Bronchial epithelial cell (primary cell): ENCODE measurements at regions not wholly inside any gene's neighbourhood (a gene's known extent, or its start where the extent isn't known, plus 50 kb on each side); places are given as distances from the start of the nearest gene placed in this dataset.

Experiments used
- DNase-seq: peaks from one replicate; pipeline ENCODE4 v3.0.0-alpha.2; 2010; ENCODE audit warnings: low read depth
- FAIRE-seq: peaks from 2 replicates; lab custom pipeline; 2011; peaks lifted over from hg19 to GRCh38; lab: Jason Lieb, UNC
- H3K27me3 ChIP-seq: 2 replicates; pipeline ENCODE4 v1.5.1; 2011; ENCODE audit warnings: low read length; ENCODE audit not compliant: control insufficient read depth, insufficient read depth
- H3K36me3 ChIP-seq: 2 replicates; pipeline ENCODE4 v1.5.1; 2011; ENCODE audit warnings: low read length; ENCODE audit not compliant: control insufficient read depth, insufficient read depth
- H3K4me3 ChIP-seq: 2 replicates; pipeline ENCODE4 v1.5.1; 2011; ENCODE audit warnings: mild to moderate bottlenecking, low read depth, low read length, control low read depth
- CTCF ChIP-seq: IDR thresholded peaks from 2 replicates; pipeline ENCODE4 v1.5.1; 2011; ENCODE audit warnings: mild to moderate bottlenecking, moderate library complexity, low read length, control low read depth, inconsistent platforms; ENCODE audit not compliant: insufficient read depth, severe bottlenecking

GRCh38 chr1:213868482-213868881 is 119.3 kb upstream of the PROX1 start:
- Histone ChIP-seq H3K27me3 (no peaks in the 10 kb centered on the region), H3K4me3 (no peak overlapping the region), H3K36me3 (no peaks in the 10 kb centered on the region)
- no peak for TF ChIP-seq CTCF
- FAIRE-seq (no peak), DNase-seq (no peak)

DNA sequence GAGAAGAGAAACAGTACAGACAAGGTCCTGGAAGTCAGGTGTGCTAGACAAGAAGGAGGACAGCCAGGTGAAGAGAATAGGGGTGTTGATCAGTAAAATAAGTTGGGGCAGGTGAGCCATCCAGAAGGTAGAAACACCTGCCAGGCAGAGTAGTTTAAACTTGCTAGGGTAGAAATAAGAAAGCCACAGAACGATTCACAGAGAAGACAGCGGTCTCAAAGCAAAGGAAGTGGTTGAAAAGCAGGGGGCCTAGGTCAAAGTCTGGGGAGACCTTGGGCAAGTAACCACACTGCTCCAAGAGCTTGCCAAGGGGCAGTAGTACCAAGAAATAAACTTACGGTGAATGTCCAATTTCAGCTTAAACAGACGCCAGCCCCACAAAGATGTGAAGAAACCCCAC is 116.6 kb upstream of the PROX1 start:
- Histone ChIP-seq H3K27me3 (no peaks in the 10 kb centered on the region), H3K36me3 (no peaks in the 10 kb centered on the region), H3K4me3 (no peak overlapping the region)
- no peak for TF ChIP-seq CTCF
- DNase-seq (no peak), FAIRE-seq (no peak)

DNA sequence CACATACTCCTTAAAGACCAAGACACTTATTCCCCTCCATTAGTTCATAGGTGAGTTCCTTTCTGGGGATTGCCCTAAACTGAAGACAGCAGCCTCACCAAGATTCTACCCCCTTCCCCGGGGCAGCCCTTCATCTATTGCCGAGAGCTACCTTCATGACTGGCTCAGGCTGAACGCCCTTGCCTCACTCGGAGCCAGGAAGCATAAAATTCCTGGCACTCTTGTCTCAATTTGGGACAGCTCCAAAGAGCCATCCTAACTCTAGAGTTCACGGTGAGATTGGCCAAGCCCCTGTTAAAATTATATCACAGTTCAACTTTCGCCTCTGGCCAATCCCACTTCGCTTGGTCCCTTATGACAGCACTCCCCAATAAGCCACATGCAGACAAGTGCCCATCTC is 113.0 kb upstream of the PROX1 start:
- no peak for DNase-seq
- no peak overlapping the region for H3K4me3 ChIP-seq
- no peak for TF ChIP-seq CTCF
- H3K36me3 ChIP-seq = no peaks in the 10 kb centered on the region
- no peaks in the 10 kb centered on the region for H3K27me3 ChIP-seq
- FAIRE-seq = no peak

GRCh38 chr1:213876531-213876930 is 111.2 kb upstream of the PROX1 start:
- Histone ChIP-seq H3K4me3 (no peak overlapping the region), H3K27me3 (no peaks in the 10 kb centered on the region), H3K36me3 (no peaks in the 10 kb centered on the region)
- TF ChIP-seq CTCF = no peak
- FAIRE-seq = no peak
- no peak for DNase-seq

- TF ChIP-seq CTCF = no peak
- H3K4me3 ChIP-seq = no peak overlapping the region
- H3K36me3 ChIP-seq = no peaks in the 10 kb centered on the region
- H3K27me3 ChIP-seq = no peaks in the 10 kb centered on the region
- FAIRE-seq (no peak), DNase-seq (no peak)
These were observed 104.2 kb upstream of the PROX1 start for GRCh38 chr1:213883618-213884017.

- H3K36me3 ChIP-seq = no peaks in the 10 kb centered on the region
- FAIRE-seq = no peak
- no peak for DNase-seq
- TF ChIP-seq CTCF = no peak
- H3K4me3 ChIP-seq = no peak overlapping the region
- no peaks in the 10 kb centered on the region for H3K27me3 ChIP-seq
These were observed 103.4 kb upstream of the PROX1 start for GRCh38 chr1:213884402-213884801.
